Liver (tissue), 7 donors: ENCODE measurements at regions not wholly inside any gene's neighbourhood (a gene's known extent, or its start where the extent isn't known, plus 50 kb on each side); places are given as distances from the start of the nearest gene placed in this dataset.
"Not testable (repeated sequence)": the region's sequence is repeated elsewhere in the genome, so short reads cannot be mapped to it uniquely, and the experiment has no call there.

Experiments used
- DNase-seq: peaks from one replicate; pipeline ENCODE4 v3.0.0-alpha.2; 2017; ENCODE audit warnings: low spot score
- H3K27ac ChIP-seq, 2 donors: one replicate each; pipeline ENCODE4 v1.7.0; 2013; ENCODE audit warnings: inconsistent platforms in 2 of 2, low read length in 2 of 2, control low read depth in 1 of 2, low read depth in 1 of 2, mild to moderate bottlenecking in 1 of 2
- H3K27me3 ChIP-seq, 4 donors: one replicate each; pipeline versions ENCODE4 v1.6.1 to v1.7.0; 2013; ENCODE audit warnings: low read length in 3 of 4, inconsistent platforms in 1 of 4, mild to moderate bottlenecking in 1 of 4, moderate library complexity in 1 of 4; ENCODE audit not compliant: control insufficient read depth in 4 of 4, insufficient read depth in 4 of 4
- H3K36me3 ChIP-seq, 4 donors: one replicate each; pipeline versions ENCODE4 v1.6.1 to v1.7.0; 2013; ENCODE audit warnings: low read length in 3 of 4, mild to moderate bottlenecking in 3 of 4, low read depth in 1 of 4, moderate library complexity in 1 of 4; ENCODE audit not compliant: control insufficient read depth in 4 of 4, insufficient read depth in 3 of 4
- H3K4me1 ChIP-seq, 4 donors: one replicate each; pipeline versions ENCODE4 v1.6.1 to v1.7.0; 2013; ENCODE audit warnings: low read length in 3 of 4, mild to moderate bottlenecking in 3 of 4, moderate library complexity in 1 of 4; ENCODE audit not compliant: control insufficient read depth in 4 of 4, insufficient read depth in 4 of 4
- H3K4me3 ChIP-seq, 3 donors: one replicate each; pipeline versions ENCODE4 v1.6.1 to v1.7.0; 2013; ENCODE audit warnings: low read length in 3 of 3, control low read depth in 1 of 3, low read depth in 1 of 3, mild to moderate bottlenecking in 1 of 3
- H3K9ac ChIP-seq, 2 donors: one replicate each; pipeline ENCODE4 v1.7.0; 2013; ENCODE audit warnings: low read length in 2 of 2, mild to moderate bottlenecking in 2 of 2, moderate library complexity in 2 of 2, control low read depth in 1 of 2, low read depth in 1 of 2
- H3K9me3 ChIP-seq, 4 donors: one replicate each; pipeline versions ENCODE4 v1.6.1 to v1.7.0; 2013; ENCODE audit warnings: low read length in 3 of 4; ENCODE audit not compliant: control insufficient read depth in 4 of 4
- HNF4A ChIP-seq, 2 donors: conservative IDR thresholded peaks; 2 replicates each; pipeline ENCODE4 v1.6.1; 2016; ENCODE audit warnings: antibody characterized with exemption in 2 of 2, mild to moderate bottlenecking in 2 of 2
- RXRA ChIP-seq, 2 donors: IDR thresholded peaks; 2 replicates each; pipeline ENCODE4 v1.6.1; 2017 to 2018; ENCODE audit warnings: antibody characterized with exemption in 2 of 2, mild to moderate bottlenecking in 1 of 2
- YY1 ChIP-seq: IDR thresholded peaks from 2 replicates; pipeline ENCODE4 v1.6.1; 2016; ENCODE audit warnings: antibody characterized with exemption, mild to moderate bottlenecking
- WGBS: extraction: QIAGEN DNeasy Blood & Tissue Kit; methylation state at CpG from one replicate; pipeline ENCODE4 v1.1.7; 2013; 5-methylcytosine and 5-hydroxymethylcytosine counted together
- donor health status: healthy.
- donor health status: healthy.
- donor health status: healthy.
- donor health status: healthy.

- DNase-seq, H3K36me3 ChIP-seq, H3K9me3 ChIP-seq, H3K4me1 ChIP-seq, H3K27ac ChIP-seq, H3K4me3 ChIP-seq, H3K9ac ChIP-seq, H3K27me3 ChIP-seq: not testable (repeated sequence)
- WGBS, result 63% methylated on average over 13 of the region's 26 CpGs
- TF ChIP-seq RXRA (IDR thresholded peaks at IDR 0.05) (peak in 1 of 2 donors; percentile 38), YY1 (peak; percentile 35), HNF4A (conservative IDR thresholded peaks at IDR 0.05) (peak in 1 of 2 donors; percentile 11)
Measured at GRCh38 chr21:6106686-6107567, 4414.5 kb upstream of the TPTE start.

GRCh38 chr21:6108894-6109293, 4412.5 kb upstream of the TPTE start:
- not testable (repeated sequence) for H3K27ac ChIP-seq, H3K9me3 ChIP-seq, H3K4me1 ChIP-seq, H3K4me3 ChIP-seq, H3K9ac ChIP-seq, H3K36me3 ChIP-seq, DNase-seq, H3K27me3 ChIP-seq
- no CpG with 5 or more reads among the region's 6 CpGs for WGBS

GRCh38 chr21:6109774-6110173, 4411.6 kb upstream of the TPTE start:
- DNase-seq, result peak; percentile 35
- not testable (repeated sequence) for H3K4me1 ChIP-seq, H3K4me3 ChIP-seq, H3K9me3 ChIP-seq, H3K27me3 ChIP-seq, H3K9ac ChIP-seq, H3K36me3 ChIP-seq, H3K27ac ChIP-seq
- TF ChIP-seq HNF4A (conservative IDR thresholded peaks at IDR 0.05), result peak in 1 of 2 donors; percentile 9
- peak in 1 of 2 donors; percentile 31 for TF ChIP-seq RXRA (IDR thresholded peaks at IDR 0.05)
- 6% methylated on average over 11 of the region's 13 CpGs for WGBS

- no CpG with 5 or more reads among the region's 110 CpGs for WGBS
- H3K9ac ChIP-seq, DNase-seq, H3K27me3 ChIP-seq, H3K27ac ChIP-seq, H3K4me3 ChIP-seq, H3K4me1 ChIP-seq, H3K9me3 ChIP-seq, H3K36me3 ChIP-seq: not testable (repeated sequence)
Measured at GRCh38 chr21:6110716-6111343, 4410.6 kb upstream of the TPTE start.

GRCh38 chr21:6111354-6111753, 4410.0 kb upstream of the TPTE start:
- peak overlapping the region in 1 of 3 donors; percentile 41 for H3K4me3 ChIP-seq
- H3K36me3 ChIP-seq, H3K9ac ChIP-seq, H3K27ac ChIP-seq, H3K9me3 ChIP-seq, DNase-seq, H3K27me3 ChIP-seq, H3K4me1 ChIP-seq: not testable (repeated sequence)
- WGBS, result 4% methylated on average over 17 of the region's 46 CpGs

- 84% methylated on average over 5 of the region's 18 CpGs for WGBS
- H3K36me3 ChIP-seq, H3K9ac ChIP-seq, H3K27ac ChIP-seq, H3K4me1 ChIP-seq, H3K9me3 ChIP-seq, H3K4me3 ChIP-seq, DNase-seq, H3K27me3 ChIP-seq: not testable (repeated sequence)
Measured at GRCh38 chr21:6118336-6118735, 4403.0 kb upstream of the TPTE start.

- not testable (repeated sequence) for H3K9me3 ChIP-seq, H3K27ac ChIP-seq, DNase-seq, H3K36me3 ChIP-seq, H3K4me1 ChIP-seq, H3K4me3 ChIP-seq, H3K9ac ChIP-seq, H3K27me3 ChIP-seq
- 96% methylated on average over 14 of the region's 28 CpGs for WGBS
Measured at GRCh38 chr21:6120863-6121262, 4400.5 kb upstream of the TPTE start.

GRCh38 chr21:6122629-6123028, 4398.8 kb upstream of the TPTE start:
- not testable (repeated sequence) for H3K27ac ChIP-seq, H3K4me3 ChIP-seq, DNase-seq, H3K4me1 ChIP-seq, H3K9ac ChIP-seq, H3K27me3 ChIP-seq, H3K36me3 ChIP-seq, H3K9me3 ChIP-seq
- 96% methylated on average over 7 of the region's 13 CpGs for WGBS
